Natural killer cell (primary cell): ENCODE measurements at regions not wholly inside any gene's neighbourhood (a gene's known extent, or its start where the extent isn't known, plus 50 kb on each side); places are given as distances from the start of the nearest gene placed in this dataset.

Experiments used
- ATAC-seq, 3 donors: fragments of 150-1000 bp in 2 of 3; fragments of 200-7000 bp in 1 of 3; cut with Tn5 transposase; 1 replicate in 1 of 3; 2 replicates in 2 of 3; pipeline ENCODE4 v1.10.0; 2021; ENCODE audit warnings: mild to moderate bottlenecking in 2 of 3, moderate library complexity in 2 of 3
- DNase-seq, 2 donors: peaks; one replicate each; pipeline versions ENCODE4 v3.0.0 to v3.0.0-alpha.2; 2013 to 2021; ENCODE audit warnings: mixed read lengths in 1 of 2
- H3K27ac ChIP-seq: one replicate; pipeline ENCODE4 v1.5.1; 2013; ENCODE audit warnings: mild to moderate bottlenecking, low read length
- H3K27me3 ChIP-seq: one replicate; pipeline ENCODE4 v1.6.1; 2013; ENCODE audit warnings: low read length; ENCODE audit not compliant: control insufficient read depth, insufficient read depth
- H3K36me3 ChIP-seq: one replicate; pipeline ENCODE4 v1.6.1; 2013; ENCODE audit warnings: low read length; ENCODE audit not compliant: control insufficient read depth, insufficient read depth
- H3K4me1 ChIP-seq: one replicate; pipeline ENCODE4 v1.6.1; 2013; ENCODE audit warnings: low read length; ENCODE audit not compliant: control insufficient read depth, insufficient read depth
- H3K4me3 ChIP-seq: one replicate; pipeline ENCODE4 v1.5.1; 2013; ENCODE audit warnings: low read length
- H3K9me3 ChIP-seq: one replicate; pipeline ENCODE4 v1.6.1; 2013; ENCODE audit warnings: low read length; ENCODE audit not compliant: control insufficient read depth, insufficient read depth
- H3K27ac Mint-ChIP-seq, 2 donors: one replicate each; pipeline ENCODE4 v1.8.0; 2022; ENCODE audit warnings: mild to moderate bottlenecking in 2 of 2, mixed read lengths in 2 of 2, moderate library complexity in 1 of 2
- H3K27me3 Mint-ChIP-seq, 2 donors: one replicate each; pipeline ENCODE4 v1.8.0; 2022; ENCODE audit warnings: low read depth in 2 of 2, mixed read lengths in 2 of 2
- H3K36me3 Mint-ChIP-seq: one replicate; pipeline ENCODE4 v1.8.0; 2022; ENCODE audit warnings: mixed read lengths
- H3K4me1 Mint-ChIP-seq, 2 donors: one replicate each; pipeline ENCODE4 v1.8.0; 2022; ENCODE audit warnings: mixed read lengths in 2 of 2
- H3K4me3 Mint-ChIP-seq: one replicate; pipeline ENCODE4 v1.8.0; 2022; ENCODE audit warnings: mild to moderate bottlenecking, moderate library complexity, mixed read lengths
- H3K9me3 Mint-ChIP-seq, 2 donors: one replicate each; pipeline ENCODE4 v1.8.0; 2022; ENCODE audit warnings: mixed read lengths in 2 of 2
- CTCF ChIP-seq: fragments of 200-600 bp; IDR thresholded peaks from one replicate; pipeline ENCODE4 v1.8.0; 2022; ENCODE audit warnings: antibody characterized with exemption
- WGBS: methylation state at CpG from one replicate; pipeline ENCODE4 v1.1.7; 2013; ENCODE audit warnings: missing lambda C conversion rate; ENCODE audit not compliant: insufficient coverage; 5-methylcytosine and 5-hydroxymethylcytosine counted together
- intact Hi-C: fragments of 100-400 bp; cut with micrococcal nuclease; formaldehyde crosslinking; loops from one replicate; pipeline ENCODE4 v1.14.2; 2022

- no peaks in the 10 kb centered on the region for H3K27me3 Mint-ChIP-seq
- H3K27ac Mint-ChIP-seq = no peak overlapping the region
- Histone ChIP-seq H3K4me3 (no peak overlapping the region), H3K4me1 (no peaks in the 10 kb centered on the region), H3K9me3 (no peaks in the 10 kb centered on the region), H3K27ac (no peak overlapping the region), H3K27me3 (no peaks in the 10 kb centered on the region), H3K36me3 (no peaks in the 10 kb centered on the region)
- ATAC-seq = no peak
- WGBS = no CpG with 5 or more reads among the region's 3 CpGs
- H3K4me3 Mint-ChIP-seq = no peak overlapping the region
- no peak for DNase-seq
- no peaks in the 10 kb centered on the region for H3K36me3 Mint-ChIP-seq
- intact Hi-C loops = no loop called here
- no peak for TF ChIP-seq CTCF
- H3K9me3 Mint-ChIP-seq = peaks cover 6 to 8% of the 10 kb centered on the region in 2 donors
- H3K4me1 Mint-ChIP-seq = no peaks in the 10 kb centered on the region
Observed at GRCh38 chr14:36408388-36408787, 88.0 kb upstream of the MBIP start.

GRCh38 chr14:36405589-36406274, 85.3 kb upstream of the MBIP start:
- Histone ChIP-seq H3K27ac (no peak overlapping the region), H3K9me3 (no peaks in the 10 kb centered on the region), H3K4me1 (no peaks in the 10 kb centered on the region), H3K27me3 (no peaks in the 10 kb centered on the region), H3K36me3 (no peaks in the 10 kb centered on the region), H3K4me3 (no peak overlapping the region)
- no peak for TF ChIP-seq CTCF
- no peak overlapping the region for H3K27ac Mint-ChIP-seq
- no peak overlapping the region for H3K4me3 Mint-ChIP-seq
- DNase-seq (no peak), ATAC-seq (no peak)
- no peaks in the 10 kb centered on the region for H3K4me1 Mint-ChIP-seq
- intact Hi-C loops = no loop called here
- no peaks in the 10 kb centered on the region for H3K36me3 Mint-ChIP-seq
- 100% methylated on average over 1 of the region's 1 CpG for WGBS
- H3K9me3 Mint-ChIP-seq = peaks cover 3 to 7% of the 10 kb centered on the region in 2 donors
- H3K27me3 Mint-ChIP-seq = no peaks in the 10 kb centered on the region

GRCh38 chr14:36402867-36403266, 82.4 kb upstream of the MBIP start:
- DNase-seq = no peak

More at GRCh38 chr14:36402867-36403266, 82.4 kb upstream of the MBIP start:
- no peak overlapping the region for H3K4me3 ChIP-seq
- H3K36me3 Mint-ChIP-seq = no peaks in the 10 kb centered on the region
- H3K4me3 Mint-ChIP-seq = no peak overlapping the region
- intact Hi-C loops = no loop called here
- no peaks in the 10 kb centered on the region for H3K36me3 ChIP-seq
- no peaks in the 10 kb centered on the region for H3K27me3 ChIP-seq
- no peaks in the 10 kb centered on the region for H3K27me3 Mint-ChIP-seq
- TF ChIP-seq CTCF = no peak
- no peaks in the 10 kb centered on the region for H3K4me1 Mint-ChIP-seq
- H3K9me3 ChIP-seq = no peaks in the 10 kb centered on the region
- no peaks in the 10 kb centered on the region for H3K4me1 ChIP-seq
- H3K27ac ChIP-seq = no peak overlapping the region
- 70% methylated on average over 2 of the region's 2 CpGs for WGBS
- no peak overlapping the region for H3K27ac Mint-ChIP-seq
- ATAC-seq = no peak
- peaks cover 0 to 4% of the 10 kb centered on the region in 2 donors for H3K9me3 Mint-ChIP-seq
